ENCODE measurements at regions not wholly inside any gene's neighbourhood (a gene's known extent, or its start where the extent isn't known, plus 50 kb on each side); places are given as distances from the start of the nearest gene placed in this dataset.

- Histone ChIP-seq H3K4me2 (no peak overlapping the region), H3K79me2 (ENCODE audit: low read depth) (no peaks in the 10 kb centered on the region), H3K36me3 (no peaks in the 10 kb centered on the region), H2AFZ (replicated peaks) (no peak overlapping the region), H3K4me1 (no peaks in the 10 kb centered on the region), H3K9me3 (ENCODE audit: low read depth) (no peaks in the 10 kb centered on the region), H3F3A (ENCODE audit: low read depth) (no peaks in the 10 kb centered on the region), H3K27me3 (no peaks in the 10 kb centered on the region), H3K27ac (no peak overlapping the region), H3K9ac (no peak overlapping the region), H4K20me1 (ENCODE audit: low read depth) (no peaks in the 10 kb centered on the region), H3K4me3 (no peak overlapping the region)
- DNase-seq (ENCODE audit: low spot score) = no peak
- Mint-ChIP-seq H3K27ac (no peak overlapping the region), H3K4me3 (no peak overlapping the region), H3K9me3 (no peaks in the 10 kb centered on the region), H3K4me1 (peaks cover 23% of the 10 kb centered on the region), H3K36me3 (no peaks in the 10 kb centered on the region), H3K27me3 (ENCODE audit: insufficient read depth, low read depth) (no peaks in the 10 kb centered on the region)
- no peak for TF ChIP-seq EZH2phosphoT487 (IDR thresholded peaks at IDR 0.05)
- TF ChIP-seq CTCF (IDR thresholded peaks at IDR 0.05) = no peak
- no peak for TF ChIP-seq EZH2 (IDR thresholded peaks at IDR 0.05)
Measured at GRCh38 chr15:36499412-36500389, 79.7 kb upstream of the CDIN1 start.

- H3K4me1 ChIP-seq = no peaks in the 10 kb centered on the region
- H3K36me3 ChIP-seq = no peaks in the 10 kb centered on the region
- H3K9me3 Mint-ChIP-seq = no peaks in the 10 kb centered on the region
- no peaks in the 10 kb centered on the region for H3K27me3 ChIP-seq
- H3K36me3 Mint-ChIP-seq = no peaks in the 10 kb centered on the region
- peak; percentile 85 for DNase-seq (ENCODE audit: low spot score)
- no peak overlapping the region for H3K27ac ChIP-seq
- H3K9ac ChIP-seq = no peak overlapping the region
- H3K4me3 Mint-ChIP-seq = no peak overlapping the region
- H3K79me2 ChIP-seq (ENCODE audit: low read depth) = no peaks in the 10 kb centered on the region
- no peaks in the 10 kb centered on the region for H3K27me3 Mint-ChIP-seq (ENCODE audit: insufficient read depth, low read depth)
- no peaks in the 10 kb centered on the region for H3K9me3 ChIP-seq (ENCODE audit: low read depth)
- H2AFZ ChIP-seq (replicated peaks) = no peak overlapping the region
- peaks cover 18% of the 10 kb centered on the region for H3K4me1 Mint-ChIP-seq
- H3K4me2 ChIP-seq = no peak overlapping the region
- no peak overlapping the region for H3K4me3 ChIP-seq
- TF ChIP-seq EZH2phosphoT487 (IDR thresholded peaks at IDR 0.05) (no peak), EZH2 (IDR thresholded peaks at IDR 0.05) (no peak), CTCF (IDR thresholded peaks at IDR 0.05) (peak; percentile 92)
- no peak overlapping the region for H3K27ac Mint-ChIP-seq
- no peaks in the 10 kb centered on the region for H4K20me1 ChIP-seq (ENCODE audit: low read depth)
- H3F3A ChIP-seq (ENCODE audit: low read depth) = no peaks in the 10 kb centered on the region
Measured at GRCh38 chr15:36501063-36501678, 78.3 kb upstream of the CDIN1 start.

GRCh38 chr15:36502509-36502908, 76.9 kb upstream of the CDIN1 start:
- H3K36me3 Mint-ChIP-seq = no peaks in the 10 kb centered on the region
- H3K9me3 Mint-ChIP-seq = no peaks in the 10 kb centered on the region
- H3K9me3 ChIP-seq (ENCODE audit: low read depth) = no peaks in the 10 kb centered on the region
- no peaks in the 10 kb centered on the region for H3K27me3 ChIP-seq
- H3K4me1 ChIP-seq = no peaks in the 10 kb centered on the region
- H3K27ac Mint-ChIP-seq = no peak overlapping the region
- H3K4me1 Mint-ChIP-seq = peaks cover 18% of the 10 kb centered on the region
- no peak overlapping the region for H3K27ac ChIP-seq
- H4K20me1 ChIP-seq (ENCODE audit: low read depth) = no peaks in the 10 kb centered on the region
- no peak overlapping the region for H3K4me2 ChIP-seq
- no peak overlapping the region for H3K4me3 ChIP-seq
- no peaks in the 10 kb centered on the region for H3K79me2 ChIP-seq (ENCODE audit: low read depth)
- no peak for TF ChIP-seq CTCF (IDR thresholded peaks at IDR 0.05)
- no peak overlapping the region for H3K9ac ChIP-seq
- no peak overlapping the region for H2AFZ ChIP-seq (replicated peaks)
- H3F3A ChIP-seq (ENCODE audit: low read depth) = no peaks in the 10 kb centered on the region
- H3K36me3 ChIP-seq = no peaks in the 10 kb centered on the region
- no peaks in the 10 kb centered on the region for H3K27me3 Mint-ChIP-seq (ENCODE audit: insufficient read depth, low read depth)
- no peak for DNase-seq (ENCODE audit: low spot score)
- no peak overlapping the region for H3K4me3 Mint-ChIP-seq

Data from neural progenitor cell (in vitro differentiated cells).